ENCODE measurements at regions not wholly inside any gene's neighbourhood (a gene's known extent, or its start where the extent isn't known, plus 50 kb on each side); places are given as distances from the start of the nearest gene placed in this dataset.
"Not testable (repeated sequence)": the region's sequence is repeated elsewhere in the genome, so short reads cannot be mapped to it uniquely, and the experiment has no call there.

- not testable (repeated sequence) for DNase-seq
Observed at GRCh38 chr2:111610035-111610434, 274.0 kb downstream of the ANAPC1 start.

GRCh38 chr2:111616651-111617218 lies 267.3 kb downstream of the ANAPC1 start:
- DNase-seq, result no peak

- peak in 5 of 51 donors; percentile 1 to 8 (median 3) for DNase-seq
Observed at GRCh38 chr2:111617299-111618225, 266.4 kb downstream of the ANAPC1 start.

GRCh38 chr2:111618226-111618977 lies 265.6 kb downstream of the ANAPC1 start:
- DNase-seq, result no peak

GRCh38 chr2:111618978-111619902 lies 264.8 kb downstream of the ANAPC1 start:
- DNase-seq, result no peak

GRCh38 chr2:111620281-111620680 lies 263.7 kb downstream of the ANAPC1 start:
- DNase-seq, result no peak

GRCh38 chr2:111622859-111623258 lies 261.1 kb downstream of the ANAPC1 start:
- DNase-seq, result no peak

- DNase-seq, result no peak
Observed at GRCh38 chr2:111623380-111623779, 260.6 kb downstream of the ANAPC1 start.

GRCh38 chr2:111624411-111625156 lies 259.4 kb downstream of the ANAPC1 start:
- DNase-seq, result no peak

GRCh38 chr2:111625157-111625537 lies 258.8 kb downstream of the ANAPC1 start:
- DNase-seq, result not testable (repeated sequence)

- no peak for DNase-seq
Observed at GRCh38 chr2:111626037-111626864, 257.7 kb downstream of the ANAPC1 start.

GRCh38 chr2:111626865-111627163 lies 257.2 kb downstream of the ANAPC1 start:
- no peak for DNase-seq

GRCh38 chr2:111627256-111627655 lies 256.7 kb downstream of the ANAPC1 start:
- DNase-seq, result no peak

GRCh38 chr2:111628221-111628620 lies 255.8 kb downstream of the ANAPC1 start:
- no peak for DNase-seq

GRCh38 chr2:111629983-111630382 lies 254.0 kb downstream of the ANAPC1 start:
- no peak for DNase-seq

GRCh38 chr2:111632661-111633060 lies 251.3 kb downstream of the ANAPC1 start:
- DNase-seq, result no peak

- no peak for DNase-seq
Observed at GRCh38 chr2:111633189-111633588, 250.8 kb downstream of the ANAPC1 start.

GRCh38 chr2:111633643-111634042 lies 250.3 kb downstream of the ANAPC1 start:
- DNase-seq, result no peak

- no peak for DNase-seq
Observed at GRCh38 chr2:111634050-111634794, 249.8 kb downstream of the ANAPC1 start.
